T follicular helper cell (primary cell): ENCODE measurements at regions not wholly inside any gene's neighbourhood (a gene's known extent, or its start where the extent isn't known, plus 50 kb on each side); places are given as distances from the start of the nearest gene placed in this dataset.
"Not testable (repeated sequence)": the region's sequence is repeated elsewhere in the genome, so short reads cannot be mapped to it uniquely, and the experiment has no call there.

Experiments used
- DNase-seq: peaks from one replicate; pipeline ENCODE4 v3.0.0-alpha.2; 2020; ENCODE audit warnings: low read depth

DNA sequence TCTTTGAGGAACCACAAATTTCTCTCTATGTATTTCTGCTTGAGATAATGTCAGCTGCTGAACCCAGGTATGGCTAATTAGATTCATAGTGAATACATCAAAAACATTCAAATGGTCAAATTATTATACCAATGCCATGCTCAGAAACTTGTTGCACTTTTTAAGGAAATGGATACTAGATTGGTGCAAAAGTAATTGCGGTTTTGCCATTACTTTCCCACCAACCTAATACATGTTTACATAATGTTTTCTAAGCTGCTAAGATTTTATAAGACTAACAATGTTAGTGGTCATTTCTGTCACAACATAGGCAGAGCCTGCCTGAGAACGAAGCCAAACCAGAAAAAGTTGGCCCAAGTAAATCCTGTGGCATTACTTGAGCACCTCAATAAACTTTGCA is 568.2 kb upstream of the LRATD1 start:
- no peak for DNase-seq

DNA sequence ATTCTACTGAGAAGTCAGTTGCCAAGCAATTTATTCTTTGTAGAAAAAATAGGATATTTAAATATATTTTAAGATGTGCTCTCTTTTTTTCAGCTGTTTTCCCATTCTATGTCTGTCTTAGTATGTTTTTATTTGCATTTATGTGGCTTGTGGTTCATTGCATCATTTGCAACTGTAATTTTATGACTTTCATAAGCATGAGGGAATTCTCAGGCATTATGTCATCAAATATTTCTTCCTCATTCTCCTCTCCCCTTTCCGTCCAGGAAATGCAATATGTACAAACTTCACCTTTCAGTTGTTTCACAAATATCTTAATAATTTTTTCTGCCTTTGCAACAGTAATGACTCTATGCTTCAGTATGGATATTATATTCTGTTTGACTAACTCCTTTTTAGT is 560.2 kb upstream of the LRATD1 start:
- no peak for DNase-seq

DNA sequence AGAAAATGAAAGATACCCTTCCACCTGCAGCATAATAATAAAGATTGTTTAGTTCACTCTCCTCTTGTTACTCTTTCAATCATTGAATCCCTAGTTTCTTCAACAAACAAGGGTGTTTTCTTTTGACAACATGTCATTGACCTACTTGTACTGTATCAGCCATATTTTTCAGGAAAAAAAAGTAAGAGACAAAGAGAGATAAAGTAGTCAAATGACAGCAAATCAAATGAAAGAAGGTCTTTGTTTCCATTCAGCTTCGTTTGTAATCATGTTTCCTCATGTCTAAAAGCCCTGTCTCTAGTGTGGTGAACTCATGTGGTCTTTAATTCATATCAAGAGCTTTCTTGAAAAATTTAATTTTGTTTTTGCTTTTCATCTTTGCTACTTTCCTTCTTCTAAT is 557.8 kb upstream of the LRATD1 start:
- no peak for DNase-seq

DNA sequence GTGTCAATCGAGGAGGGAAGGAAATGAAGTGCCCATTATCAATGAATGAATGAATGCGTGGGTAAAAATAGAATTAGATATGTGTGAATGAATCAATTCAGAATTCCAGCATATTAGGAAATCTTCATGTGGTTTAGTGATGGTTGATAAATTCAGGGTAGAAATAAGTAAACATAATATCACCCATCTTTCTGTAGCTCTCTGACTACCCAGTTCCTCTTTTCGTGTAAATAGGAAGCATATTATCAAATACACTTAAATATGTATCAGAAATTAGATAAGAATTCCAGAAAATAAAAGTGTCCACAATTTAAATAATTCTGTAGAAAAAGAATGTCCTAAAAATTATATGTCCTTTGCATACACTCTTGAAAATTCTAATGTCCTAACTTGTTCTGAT is 552.9 kb upstream of the LRATD1 start:
- DNase-seq, result no peak

DNA sequence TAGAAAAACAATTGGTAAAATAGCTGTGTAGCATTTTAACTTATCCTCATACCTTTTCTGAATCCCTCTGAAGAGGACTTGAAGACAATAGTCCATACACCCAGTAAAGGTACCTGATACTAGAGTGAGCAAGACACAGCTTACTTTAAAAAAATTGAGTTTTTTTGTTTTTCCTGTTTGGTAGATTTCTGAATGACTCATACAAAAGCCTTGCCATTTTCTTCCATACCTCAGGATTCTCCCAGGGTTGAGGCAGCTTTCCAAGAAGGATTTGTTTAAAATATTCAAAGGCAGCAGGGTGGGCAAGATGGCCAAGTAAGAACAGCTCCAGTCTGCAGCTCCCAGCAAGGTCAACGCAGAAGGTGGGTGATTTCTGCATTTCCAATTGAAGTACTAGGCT is 551.0 kb upstream of the LRATD1 start:
- DNase-seq, result no peak

DNA sequence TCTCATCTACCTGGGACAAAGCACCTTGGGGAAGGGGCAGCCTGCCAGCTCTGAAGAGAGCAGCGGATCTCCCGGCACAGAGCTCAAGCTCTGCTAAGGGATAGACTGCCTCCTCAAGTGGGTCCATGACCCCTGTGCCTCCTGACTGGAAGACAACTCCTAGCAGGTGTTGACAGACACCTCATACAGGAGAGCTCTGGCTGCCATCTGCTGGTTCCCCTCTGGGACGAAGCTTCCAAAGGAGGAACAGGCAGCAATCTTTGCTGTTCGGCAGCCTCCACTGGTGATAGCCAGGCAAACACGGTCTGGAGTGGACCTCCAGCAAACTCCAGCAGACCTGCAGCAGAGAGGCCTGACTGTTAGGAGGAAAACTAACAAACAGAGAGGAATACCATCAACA is 549.9 kb upstream of the LRATD1 start:
- no peak for DNase-seq

DNA sequence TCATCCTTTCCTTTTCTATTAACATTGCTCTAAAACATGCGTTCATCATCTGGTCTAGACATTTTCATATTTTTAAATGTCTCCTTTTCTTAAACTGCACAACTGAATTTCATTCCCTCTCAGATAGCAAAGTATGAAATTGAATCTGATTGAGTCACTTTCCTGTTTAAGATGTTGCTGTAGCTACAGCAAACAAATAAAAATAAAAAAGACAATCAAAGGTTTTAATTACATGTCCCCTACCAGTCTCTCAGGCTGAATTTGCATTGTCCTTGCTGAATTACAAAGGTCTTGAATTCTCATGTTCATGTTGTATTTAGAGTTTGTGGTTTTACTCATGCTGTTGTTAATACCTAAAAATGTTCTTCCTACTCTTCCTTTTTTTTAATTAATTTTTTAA is 537.9 kb upstream of the LRATD1 start:
- no peak for DNase-seq

DNA sequence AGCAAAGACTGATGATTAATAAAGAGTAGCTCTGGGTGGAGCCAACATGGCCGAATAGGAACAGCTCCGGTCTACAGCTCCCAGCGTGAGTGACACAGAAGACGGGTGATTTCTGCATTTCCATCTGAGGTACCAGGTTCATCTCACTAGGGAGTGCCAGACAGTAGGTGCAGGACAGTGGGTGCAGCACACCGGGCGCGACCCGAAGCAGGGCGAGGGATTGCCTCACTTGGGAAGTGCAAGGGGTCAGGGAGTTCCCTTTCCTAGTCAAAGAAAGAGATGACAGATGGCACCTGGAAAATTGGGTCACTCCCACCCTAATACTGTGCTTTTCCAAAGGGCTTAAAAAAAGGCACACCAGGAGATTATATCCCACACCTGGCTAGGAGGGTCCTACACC is 533.4 kb upstream of the LRATD1 start:
- not testable (repeated sequence) for DNase-seq

DNA sequence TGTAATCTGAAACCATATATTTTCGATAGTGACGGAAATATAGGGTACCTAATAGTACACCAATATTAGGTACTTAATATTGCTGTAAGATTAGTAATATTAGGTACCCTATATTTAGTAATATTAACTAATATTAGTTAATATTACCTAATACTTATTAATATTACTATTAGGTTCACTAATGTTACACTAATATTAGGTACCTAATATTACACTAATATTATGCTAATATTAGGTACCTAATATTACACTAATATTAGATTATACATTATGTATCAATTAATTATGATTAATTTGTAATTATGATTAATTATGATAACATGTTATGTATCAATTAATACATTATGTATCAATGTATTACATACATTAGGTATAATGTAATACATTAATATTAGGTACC is 518.2 kb upstream of the LRATD1 start:
- no peak for DNase-seq

DNA sequence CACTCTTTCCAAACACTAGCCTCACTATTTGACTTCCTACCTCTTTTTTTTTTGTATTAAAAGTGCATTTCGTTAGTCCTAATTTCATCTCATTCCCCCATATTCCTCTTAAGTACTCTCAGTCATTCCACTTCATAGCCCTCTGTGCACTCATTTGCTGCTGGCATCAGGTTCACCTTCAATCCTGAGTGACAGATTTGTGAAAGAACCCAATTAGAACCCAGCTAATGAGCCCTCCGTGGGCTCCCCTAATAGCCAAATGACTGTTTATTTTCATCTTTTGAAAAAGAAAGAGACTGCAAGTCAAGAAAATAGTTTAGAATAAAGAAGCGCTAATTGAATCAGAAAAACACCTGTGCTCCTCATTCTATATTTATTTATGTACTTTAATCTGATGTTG is 512.1 kb upstream of the LRATD1 start:
- no peak for DNase-seq

DNA sequence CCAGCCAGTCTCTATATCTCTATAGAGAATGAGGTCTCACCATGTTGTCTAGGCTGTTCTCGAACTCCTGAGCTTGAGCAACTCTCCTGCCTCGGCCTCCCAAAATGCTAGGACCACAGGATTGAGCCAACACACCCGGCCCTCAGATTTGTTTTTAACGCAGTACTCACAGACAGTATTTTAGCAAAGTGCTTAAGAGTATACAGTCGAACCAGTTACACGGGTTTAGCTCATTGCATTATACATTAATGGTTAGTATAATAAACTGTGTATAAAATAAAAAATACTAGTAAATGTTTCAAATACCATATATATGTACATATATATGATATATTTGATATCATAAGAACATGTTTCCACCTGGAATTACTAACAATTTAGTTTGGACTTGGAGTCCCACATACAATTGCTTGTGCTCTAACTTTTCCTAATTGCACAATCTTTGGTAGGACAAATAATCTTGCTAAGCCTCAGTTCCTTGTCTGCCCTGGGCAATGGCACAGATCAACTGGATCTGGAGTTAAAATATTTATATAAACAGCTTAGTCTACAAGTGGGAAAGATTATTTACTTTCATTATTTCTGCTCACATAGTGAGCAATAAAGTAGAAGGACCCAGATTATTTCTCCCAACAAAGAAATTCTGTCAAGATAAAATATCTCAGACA is 508.9 kb upstream of the LRATD1 start:
- DNase-seq, result no peak

DNA sequence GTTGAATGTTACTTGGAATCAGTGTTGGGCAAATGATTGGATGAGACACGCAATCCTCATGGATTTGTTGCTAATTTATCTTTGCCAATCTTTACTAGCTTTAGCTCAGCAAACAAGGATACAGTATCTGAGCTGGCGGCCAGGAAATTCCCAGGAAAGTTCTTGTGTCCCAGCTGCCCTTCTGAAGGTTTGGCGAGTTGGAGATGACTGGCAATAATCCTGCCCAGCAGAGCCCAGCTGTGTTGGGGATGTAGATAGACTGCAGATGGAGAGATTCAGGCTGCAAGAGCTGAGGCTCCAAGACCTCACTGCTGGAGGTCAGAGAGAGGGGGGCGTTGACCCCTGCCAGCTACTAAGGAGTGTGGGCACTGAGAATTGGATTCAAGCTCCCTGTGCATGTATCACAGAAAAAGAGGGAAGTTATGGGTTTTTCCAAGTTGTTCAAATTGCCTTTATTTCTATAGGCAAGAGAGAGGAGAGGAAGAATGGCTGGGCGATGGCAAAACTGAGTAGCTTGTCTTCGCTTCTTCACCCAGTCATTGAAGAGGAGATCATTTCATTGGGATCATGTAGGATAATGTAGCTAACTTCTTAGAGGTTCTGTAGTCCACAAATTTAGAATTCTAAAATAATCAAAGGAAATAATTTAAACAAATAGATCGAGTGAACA is 506.8 kb upstream of the LRATD1 start:
- DNase-seq, result no peak

DNA sequence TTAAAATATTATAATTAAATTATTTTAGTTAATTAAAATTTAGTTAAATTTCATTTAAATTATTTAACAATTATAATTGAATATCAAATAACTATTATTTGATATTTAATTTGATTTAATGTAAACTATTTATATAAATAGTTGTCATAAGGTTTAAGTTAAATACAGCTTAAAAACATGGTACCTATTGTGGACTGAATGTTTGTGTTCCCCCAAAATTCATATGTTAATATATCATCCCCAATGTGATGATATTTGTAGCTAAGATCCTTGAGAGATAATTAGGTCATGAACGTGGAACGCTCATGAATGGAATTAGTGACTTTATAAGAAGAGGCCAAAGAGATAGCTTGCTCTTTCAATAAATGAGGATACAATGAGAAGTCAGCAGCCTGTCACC is 505.7 kb upstream of the LRATD1 start:
- no peak for DNase-seq

DNA sequence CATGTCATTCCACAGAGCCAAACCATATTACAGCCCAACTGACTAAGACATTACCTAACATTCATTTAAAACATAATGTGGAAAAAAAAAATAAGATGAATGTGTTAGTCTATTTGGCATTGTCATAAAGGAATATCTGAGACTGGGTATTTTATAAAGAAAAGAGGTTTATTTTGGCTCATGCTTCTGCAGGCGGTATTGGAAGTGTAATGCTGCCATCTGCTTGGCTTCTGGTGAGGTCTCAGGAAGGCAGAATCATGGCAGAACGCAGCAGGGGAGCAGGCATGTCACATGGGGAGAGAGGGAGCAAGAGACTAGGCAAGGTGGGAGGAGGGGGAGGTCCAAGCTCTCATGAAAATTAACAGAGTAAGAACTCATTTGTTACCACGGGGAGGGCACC is 504.8 kb upstream of the LRATD1 start:
- DNase-seq, result no peak

DNA sequence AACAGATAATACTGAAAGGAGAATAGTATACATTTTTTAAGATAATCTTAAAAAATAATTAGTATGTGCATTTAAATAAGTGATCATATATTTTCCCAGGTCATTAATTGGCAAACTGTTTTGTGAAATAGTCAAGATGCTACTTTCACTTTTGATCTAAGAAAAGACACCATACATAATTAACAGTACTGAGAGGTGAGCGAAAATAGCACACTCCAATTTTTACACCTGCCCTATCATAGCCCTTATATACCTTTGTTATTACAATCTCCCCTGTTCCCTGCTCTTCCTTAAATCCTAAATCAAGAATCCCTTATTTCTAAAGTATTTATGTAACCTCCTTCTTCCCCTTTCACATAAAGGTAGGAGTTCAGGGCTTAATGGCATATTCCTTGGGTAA is 500.1 kb upstream of the LRATD1 start:
- no peak for DNase-seq

DNA sequence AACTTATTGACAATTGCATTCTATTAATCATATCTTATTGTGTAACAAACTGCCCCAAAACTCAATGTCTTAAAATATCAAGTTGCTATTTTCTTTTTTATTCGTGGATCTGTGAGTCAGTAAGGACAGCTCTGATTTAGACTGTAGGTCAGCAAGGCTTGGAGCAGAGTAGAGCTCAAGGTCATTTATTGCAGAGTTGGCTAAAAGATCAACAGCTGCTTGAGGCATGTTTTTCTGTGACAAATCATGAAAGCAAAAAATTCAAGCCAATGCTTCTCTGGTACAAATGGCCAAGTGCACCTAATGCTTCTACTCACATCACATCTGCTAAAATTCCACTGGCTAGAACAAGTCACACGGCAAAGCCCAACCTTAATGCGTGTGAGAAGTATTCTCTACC is 497.7 kb upstream of the LRATD1 start:
- DNase-seq, result no peak

DNA sequence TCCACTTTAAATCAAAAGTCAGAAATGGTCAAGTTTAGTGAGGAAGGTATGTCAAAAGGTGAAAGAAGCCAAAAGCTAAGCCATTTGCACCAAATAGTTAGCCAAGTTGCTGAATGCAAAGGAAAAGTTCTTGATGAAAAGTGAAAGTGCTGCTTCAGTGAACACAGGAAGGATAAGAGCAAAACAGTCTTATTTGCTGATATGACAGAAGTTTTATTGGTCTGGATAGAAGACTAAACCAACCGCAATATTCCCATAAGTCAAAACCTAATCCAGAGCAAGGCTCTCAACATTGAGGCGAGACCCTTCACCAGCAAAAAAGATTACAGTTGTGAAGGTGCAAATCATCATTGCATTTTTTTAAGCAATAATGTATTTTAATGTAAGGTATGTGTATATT is 496.5 kb upstream of the LRATD1 start:
- no peak for DNase-seq

DNA sequence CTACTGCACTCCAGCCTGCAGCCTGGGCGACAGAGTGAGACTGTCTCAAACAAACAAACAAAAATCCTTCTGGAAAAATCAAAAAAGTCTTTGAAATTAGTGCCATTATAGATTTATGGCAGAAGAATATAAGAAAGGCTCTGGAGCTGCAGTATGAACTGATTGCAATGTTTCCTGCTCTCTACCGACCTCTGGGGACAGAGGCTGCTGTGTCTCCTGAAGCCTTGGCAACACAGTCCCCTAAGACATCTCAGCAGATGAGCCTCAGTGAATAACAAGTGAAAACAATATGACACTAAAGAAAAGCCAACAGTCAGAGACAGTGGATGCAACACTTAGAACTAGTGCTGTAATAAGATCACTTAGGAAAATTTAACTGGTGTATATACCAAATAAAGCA is 494.9 kb upstream of the LRATD1 start:
- DNase-seq, result no peak

DNA sequence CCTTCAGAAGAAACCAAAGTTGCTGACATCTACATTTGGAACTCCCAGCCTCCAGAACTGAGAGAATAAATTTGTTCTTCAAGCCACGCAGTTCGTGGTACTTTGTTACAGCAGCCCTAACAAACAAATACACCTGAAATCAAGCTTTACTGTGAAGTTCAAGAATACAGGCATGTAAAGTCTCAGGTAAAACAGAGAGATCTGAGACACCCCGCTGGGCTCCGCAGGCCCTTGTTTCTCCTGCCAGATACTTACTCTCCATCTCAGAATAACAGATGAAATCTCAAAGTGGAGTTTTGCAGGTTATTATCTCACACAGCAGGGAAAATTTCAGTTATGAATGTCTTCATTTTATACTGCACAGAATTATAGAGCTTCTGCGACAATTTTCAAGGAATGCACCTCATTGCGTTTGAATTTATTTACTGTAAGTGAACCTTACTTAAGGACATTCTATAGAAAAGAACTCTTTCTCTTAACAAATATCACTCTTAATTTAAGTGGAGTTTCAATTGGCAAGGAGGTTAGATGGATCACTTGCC is 492.4 kb upstream of the LRATD1 start:
- no peak for DNase-seq

DNA sequence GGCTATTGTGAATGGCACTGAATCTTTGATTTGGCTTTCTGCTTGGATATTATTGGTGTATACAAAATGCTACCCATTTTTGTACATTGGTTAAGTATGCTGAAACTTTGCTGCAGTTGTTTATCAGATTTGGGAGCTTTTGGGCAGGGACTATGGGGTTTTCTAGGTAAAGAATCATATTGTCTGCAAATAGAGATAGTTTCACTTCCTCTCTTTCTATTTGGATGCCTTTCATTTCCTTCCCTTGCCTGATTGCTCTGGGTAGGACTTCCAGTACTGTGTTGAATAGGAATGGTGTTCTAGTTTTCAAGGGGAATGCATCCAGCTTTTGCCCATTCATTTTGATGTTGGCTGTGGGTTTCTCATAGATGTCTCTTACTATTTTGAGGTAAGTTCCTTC is 489.1 kb upstream of the LRATD1 start:
- DNase-seq, result no peak

DNA sequence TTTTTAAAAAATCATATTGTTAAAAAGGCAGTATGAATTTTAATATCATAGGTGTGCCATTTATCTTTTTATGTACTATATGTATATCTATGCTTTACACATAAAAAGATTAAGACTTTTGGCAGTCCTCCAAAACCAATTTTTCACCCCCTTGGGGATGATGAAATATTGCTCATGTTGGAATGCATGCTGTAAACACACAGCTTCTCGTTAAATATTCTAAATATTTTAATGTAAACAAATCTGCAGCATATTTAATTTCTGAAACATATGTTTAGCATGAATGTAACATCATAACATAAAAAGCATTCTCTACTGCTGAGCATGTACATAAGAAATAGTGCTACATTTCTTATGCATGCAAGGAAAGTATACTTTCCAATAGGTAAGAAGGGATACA is 484.3 kb upstream of the LRATD1 start:
- DNase-seq, result no peak

DNA sequence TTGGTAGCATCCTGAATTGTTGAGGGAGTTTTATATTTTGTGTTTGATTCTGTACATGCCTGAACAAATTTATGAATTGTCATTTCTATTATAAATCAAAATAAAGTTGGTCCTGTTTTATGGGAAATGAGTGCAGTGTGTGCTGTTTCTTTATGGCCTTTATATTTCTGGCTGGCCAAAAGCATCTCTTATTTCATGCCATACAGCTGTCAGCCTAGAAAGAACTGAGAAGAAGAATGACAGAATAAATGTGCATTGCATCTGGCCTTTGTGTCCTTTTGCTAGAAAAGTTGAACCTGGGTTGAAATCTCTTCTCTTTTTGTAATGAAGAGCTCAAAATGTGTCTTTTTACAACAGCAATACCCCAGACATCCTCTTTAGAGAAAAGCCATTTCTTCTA is 474.7 kb upstream of the LRATD1 start:
- no peak for DNase-seq

DNA sequence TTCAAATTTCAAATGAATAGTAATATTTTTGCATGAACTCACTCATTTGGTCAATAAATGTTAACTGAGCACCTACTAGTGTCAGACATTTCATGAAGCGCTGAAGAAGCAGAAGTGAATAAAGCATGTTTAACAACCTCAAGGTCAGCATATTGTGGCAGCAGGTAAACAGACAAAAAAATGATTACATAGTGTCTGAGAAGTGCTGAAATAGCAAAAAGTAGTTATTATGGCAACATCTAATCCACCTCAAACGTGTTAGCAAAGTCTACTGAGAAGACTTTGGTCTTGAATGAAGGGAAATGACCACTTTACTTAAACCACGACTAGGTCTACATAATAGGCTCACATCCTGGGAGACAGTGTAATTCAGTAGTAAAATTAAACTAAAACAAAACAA is 452.2 kb upstream of the LRATD1 start:
- DNase-seq, result no peak
